ENCODE measurements at regions not wholly inside any gene's neighbourhood (a gene's known extent, or its start where the extent isn't known, plus 50 kb on each side); places are given as distances from the start of the nearest gene placed in this dataset.

GRCh38 chr5:36436306-36436705, 134.6 kb upstream of the RANBP3L start:
- TF ChIP-seq YY1 (IDR thresholded peaks at IDR 0.05; ENCODE audit: low read depth, low read length): no peak
- no peak for TF ChIP-seq MXI1 (IDR thresholded peaks at IDR 0.05; ENCODE audit: low read depth, low read length)
- TF ChIP-seq CEBPB (IDR thresholded peaks at IDR 0.05; ENCODE audit: borderline replicate concordance in 1 of 2, low read depth in 2 of 2, low read length in 2 of 2): no peak
- no peak for TF ChIP-seq JUND (IDR thresholded peaks at IDR 0.05; ENCODE audit: low read depth, low read length)
- TF ChIP-seq RBBP5 (conservative IDR thresholded peaks at IDR 0.05): no peak
- no peak for TF ChIP-seq REST (IDR thresholded peaks at IDR 0.05; ENCODE audit: low read depth, low read length)
